ENCODE measurements at regions not wholly inside any gene's neighbourhood (a gene's known extent, or its start where the extent isn't known, plus 50 kb on each side); places are given as distances from the start of the nearest gene placed in this dataset.

DNA sequence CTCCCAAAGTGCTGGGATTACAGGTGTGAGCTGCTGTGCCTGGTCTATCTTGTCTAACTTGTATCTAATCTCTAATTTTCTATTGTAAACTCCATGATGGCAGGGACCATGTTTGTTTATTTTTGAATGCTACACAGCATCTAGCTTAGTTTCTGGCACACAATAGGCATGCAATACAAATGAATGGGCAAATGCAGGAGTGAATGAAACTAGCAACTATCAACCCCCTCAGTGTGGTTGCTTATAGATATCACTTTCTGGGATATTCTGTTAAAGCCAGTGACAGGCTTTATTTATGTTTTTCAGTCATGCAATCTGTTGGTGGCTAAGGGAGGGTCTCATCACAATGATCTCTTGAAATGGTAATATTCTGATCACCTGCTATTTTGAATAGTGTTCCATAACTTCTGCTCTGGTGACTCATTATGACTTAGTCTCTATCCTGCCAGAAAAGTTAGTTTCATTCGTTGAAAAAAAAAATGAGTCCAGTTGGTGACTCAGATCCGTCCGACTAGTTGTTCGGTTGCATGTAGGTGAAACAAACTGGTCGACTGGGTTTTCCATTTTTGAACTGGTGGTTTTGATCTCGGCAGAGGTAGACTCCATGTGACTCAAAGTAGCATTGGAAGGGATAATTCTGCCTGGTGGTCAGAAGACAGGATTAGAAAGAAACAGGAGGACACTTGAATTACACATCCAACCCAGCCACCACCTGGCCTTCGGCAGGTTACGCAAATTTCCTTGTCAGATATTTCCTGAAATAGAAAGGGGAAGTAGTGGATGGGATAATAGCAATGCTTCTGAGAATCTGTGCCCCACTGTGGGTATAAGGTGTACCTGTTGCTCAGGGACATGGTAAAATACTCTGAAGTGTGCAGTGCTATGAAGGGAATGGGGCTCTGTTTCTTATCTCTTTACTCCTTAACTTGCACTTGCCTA, 76.8 kb downstream of the GATA3 start (continued):
- TF ChIP-seq, protein P1, sequence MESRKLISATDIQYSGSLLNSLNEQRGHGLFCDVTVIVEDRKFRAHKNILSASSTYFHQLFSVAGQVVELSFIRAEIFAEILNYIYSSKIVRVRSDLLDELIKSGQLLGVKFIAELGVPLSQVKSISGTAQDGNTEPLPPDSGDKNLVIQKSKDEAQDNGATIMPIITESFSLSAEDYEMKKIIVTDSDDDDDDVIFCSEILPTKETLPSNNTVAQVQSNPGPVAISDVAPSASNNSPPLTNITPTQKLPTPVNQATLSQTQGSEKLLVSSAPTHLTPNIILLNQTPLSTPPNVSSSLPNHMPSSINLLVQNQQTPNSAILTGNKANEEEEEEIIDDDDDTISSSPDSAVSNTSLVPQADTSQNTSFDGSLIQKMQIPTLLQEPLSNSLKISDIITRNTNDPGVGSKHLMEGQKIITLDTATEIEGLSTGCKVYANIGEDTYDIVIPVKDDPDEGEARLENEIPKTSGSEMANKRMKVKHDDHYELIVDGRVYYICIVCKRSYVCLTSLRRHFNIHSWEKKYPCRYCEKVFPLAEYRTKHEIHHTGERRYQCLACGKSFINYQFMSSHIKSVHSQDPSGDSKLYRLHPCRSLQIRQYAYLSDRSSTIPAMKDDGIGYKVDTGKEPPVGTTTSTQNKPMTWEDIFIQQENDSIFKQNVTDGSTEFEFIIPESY (IDR thresholded peaks at IDR 0.05), result no peak
- TF ChIP-seq, protein P2, sequence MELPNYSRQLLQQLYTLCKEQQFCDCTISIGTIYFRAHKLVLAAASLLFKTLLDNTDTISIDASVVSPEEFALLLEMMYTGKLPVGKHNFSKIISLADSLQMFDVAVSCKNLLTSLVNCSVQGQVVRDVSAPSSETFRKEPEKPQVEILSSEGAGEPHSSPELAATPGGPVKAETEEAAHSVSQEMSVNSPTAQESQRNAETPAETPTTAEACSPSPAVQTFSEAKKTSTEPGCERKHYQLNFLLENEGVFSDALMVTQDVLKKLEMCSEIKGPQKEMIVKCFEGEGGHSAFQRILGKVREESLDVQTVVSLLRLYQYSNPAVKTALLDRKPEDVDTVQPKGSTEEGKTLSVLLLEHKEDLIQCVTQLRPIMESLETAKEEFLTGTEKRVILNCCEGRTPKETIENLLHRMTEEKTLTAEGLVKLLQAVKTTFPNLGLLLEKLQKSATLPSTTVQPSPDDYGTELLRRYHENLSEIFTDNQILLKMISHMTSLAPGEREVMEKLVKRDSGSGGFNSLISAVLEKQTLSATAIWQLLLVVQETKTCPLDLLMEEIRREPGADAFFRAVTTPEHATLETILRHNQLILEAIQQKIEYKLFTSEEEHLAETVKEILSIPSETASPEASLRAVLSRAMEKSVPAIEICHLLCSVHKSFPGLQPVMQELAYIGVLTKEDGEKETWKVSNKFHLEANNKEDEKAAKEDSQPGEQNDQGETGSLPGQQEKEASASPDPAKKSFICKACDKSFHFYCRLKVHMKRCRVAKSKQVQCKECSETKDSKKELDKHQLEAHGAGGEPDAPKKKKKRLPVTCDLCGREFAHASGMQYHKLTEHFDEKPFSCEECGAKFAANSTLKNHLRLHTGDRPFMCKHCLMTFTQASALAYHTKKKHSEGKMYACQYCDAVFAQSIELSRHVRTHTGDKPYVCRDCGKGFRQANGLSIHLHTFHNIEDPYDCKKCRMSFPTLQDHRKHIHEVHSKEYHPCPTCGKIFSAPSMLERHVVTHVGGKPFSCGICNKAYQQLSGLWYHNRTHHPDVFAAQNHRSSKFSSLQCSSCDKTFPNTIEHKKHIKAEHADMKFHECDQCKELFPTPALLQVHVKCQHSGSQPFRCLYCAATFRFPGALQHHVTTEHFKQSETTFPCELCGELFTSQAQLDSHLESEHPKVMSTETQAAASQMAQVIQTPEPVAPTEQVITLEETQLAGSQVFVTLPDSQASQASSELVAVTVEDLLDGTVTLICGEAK (IDR thresholded peaks at IDR 0.05; ENCODE audit: borderline replicate concordance), result no peak
- no peak for TF ChIP-seq BMI1 (IDR thresholded peaks at IDR 0.05; ENCODE audit: borderline replicate concordance)
- peak in 1 of 2 experiments; percentile 74; a peak in 1 of 4 replicates for TF ChIP-seq CEBPB (IDR thresholded peaks at IDR 0.05; ENCODE audit: borderline replicate concordance in 1 of 2, low read depth in 2 of 2, low read length in 2 of 2)
- TF ChIP-seq CREB1 (IDR thresholded peaks at IDR 0.05; ENCODE audit: low read depth), result 0 out of 2 replicates have a peak, but pooled peaks have one; percentile 45
- TF ChIP-seq, protein P3, sequence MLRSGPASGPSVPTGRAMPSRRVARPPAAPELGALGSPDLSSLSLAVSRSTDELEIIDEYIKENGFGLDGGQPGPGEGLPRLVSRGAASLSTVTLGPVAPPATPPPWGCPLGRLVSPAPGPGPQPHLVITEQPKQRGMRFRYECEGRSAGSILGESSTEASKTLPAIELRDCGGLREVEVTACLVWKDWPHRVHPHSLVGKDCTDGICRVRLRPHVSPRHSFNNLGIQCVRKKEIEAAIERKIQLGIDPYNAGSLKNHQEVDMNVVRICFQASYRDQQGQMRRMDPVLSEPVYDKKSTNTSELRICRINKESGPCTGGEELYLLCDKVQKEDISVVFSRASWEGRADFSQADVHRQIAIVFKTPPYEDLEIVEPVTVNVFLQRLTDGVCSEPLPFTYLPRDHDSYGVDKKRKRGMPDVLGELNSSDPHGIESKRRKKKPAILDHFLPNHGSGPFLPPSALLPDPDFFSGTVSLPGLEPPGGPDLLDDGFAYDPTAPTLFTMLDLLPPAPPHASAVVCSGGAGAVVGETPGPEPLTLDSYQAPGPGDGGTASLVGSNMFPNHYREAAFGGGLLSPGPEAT (IDR thresholded peaks at IDR 0.05; ENCODE audit: low read depth), result no peak
- TF ChIP-seq NRF1 (conservative IDR thresholded peaks at IDR 0.05; ENCODE audit: low read depth, low read length), result no peak
- TF ChIP-seq TBL1XR1 (IDR thresholded peaks at IDR 0.05; ENCODE audit: low read depth, low read length), result no peak
- no peak for TF ChIP-seq KAT2A (conservative IDR thresholded peaks at IDR 0.05; ENCODE audit: control insufficient read depth, low read depth, low read length)
- no peak for TF ChIP-seq SMAD1 (IDR thresholded peaks at IDR 0.05; ENCODE audit: low read depth, partially characterized antibody)
- no peak for TF ChIP-seq HDGF (IDR thresholded peaks at IDR 0.05)
- TF ChIP-seq RCOR1 (conservative IDR thresholded peaks at IDR 0.05; ENCODE audit: low read depth, low read length), result no peak
- no peak for TF ChIP-seq NR2C1 (IDR thresholded peaks at IDR 0.05)
- TF ChIP-seq, protein P4, sequence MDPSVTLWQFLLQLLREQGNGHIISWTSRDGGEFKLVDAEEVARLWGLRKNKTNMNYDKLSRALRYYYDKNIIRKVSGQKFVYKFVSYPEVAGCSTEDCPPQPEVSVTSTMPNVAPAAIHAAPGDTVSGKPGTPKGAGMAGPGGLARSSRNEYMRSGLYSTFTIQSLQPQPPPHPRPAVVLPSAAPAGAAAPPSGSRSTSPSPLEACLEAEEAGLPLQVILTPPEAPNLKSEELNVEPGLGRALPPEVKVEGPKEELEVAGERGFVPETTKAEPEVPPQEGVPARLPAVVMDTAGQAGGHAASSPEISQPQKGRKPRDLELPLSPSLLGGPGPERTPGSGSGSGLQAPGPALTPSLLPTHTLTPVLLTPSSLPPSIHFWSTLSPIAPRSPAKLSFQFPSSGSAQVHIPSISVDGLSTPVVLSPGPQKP (IDR thresholded peaks at IDR 0.05; ENCODE audit: low read depth, low read length), result no peak
- TF ChIP-seq STAT3 (IDR thresholded peaks at IDR 0.05; ENCODE audit: low read depth, low read length), result no peak
- TF ChIP-seq, protein P5, sequence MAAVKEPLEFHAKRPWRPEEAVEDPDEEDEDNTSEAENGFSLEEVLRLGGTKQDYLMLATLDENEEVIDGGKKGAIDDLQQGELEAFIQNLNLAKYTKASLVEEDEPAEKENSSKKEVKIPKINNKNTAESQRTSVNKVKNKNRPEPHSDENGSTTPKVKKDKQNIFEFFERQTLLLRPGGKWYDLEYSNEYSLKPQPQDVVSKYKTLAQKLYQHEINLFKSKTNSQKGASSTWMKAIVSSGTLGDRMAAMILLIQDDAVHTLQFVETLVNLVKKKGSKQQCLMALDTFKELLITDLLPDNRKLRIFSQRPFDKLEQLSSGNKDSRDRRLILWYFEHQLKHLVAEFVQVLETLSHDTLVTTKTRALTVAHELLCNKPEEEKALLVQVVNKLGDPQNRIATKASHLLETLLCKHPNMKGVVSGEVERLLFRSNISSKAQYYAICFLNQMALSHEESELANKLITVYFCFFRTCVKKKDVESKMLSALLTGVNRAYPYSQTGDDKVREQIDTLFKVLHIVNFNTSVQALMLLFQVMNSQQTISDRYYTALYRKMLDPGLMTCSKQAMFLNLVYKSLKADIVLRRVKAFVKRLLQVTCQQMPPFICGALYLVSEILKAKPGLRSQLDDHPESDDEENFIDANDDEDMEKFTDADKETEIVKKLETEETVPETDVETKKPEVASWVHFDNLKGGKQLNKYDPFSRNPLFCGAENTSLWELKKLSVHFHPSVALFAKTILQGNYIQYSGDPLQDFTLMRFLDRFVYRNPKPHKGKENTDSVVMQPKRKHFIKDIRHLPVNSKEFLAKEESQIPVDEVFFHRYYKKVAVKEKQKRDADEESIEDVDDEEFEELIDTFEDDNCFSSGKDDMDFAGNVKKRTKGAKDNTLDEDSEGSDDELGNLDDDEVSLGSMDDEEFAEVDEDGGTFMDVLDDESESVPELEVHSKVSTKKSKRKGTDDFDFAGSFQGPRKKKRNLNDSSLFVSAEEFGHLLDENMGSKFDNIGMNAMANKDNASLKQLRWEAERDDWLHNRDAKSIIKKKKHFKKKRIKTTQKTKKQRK (IDR thresholded peaks at IDR 0.05; ENCODE audit: low read depth, low read length), result no peak
